A673 (cell line): ENCODE measurements at regions not wholly inside any gene's neighbourhood (a gene's known extent, or its start where the extent isn't known, plus 50 kb on each side); places are given as distances from the start of the nearest gene placed in this dataset.

Source experiments
- CTCF ChIP-seq: fragments of 300-800, 200-600 bp; sonication (generic); conservative IDR thresholded peaks from 2 replicates; pipeline ENCODE4 v1.5.1; 2017; ENCODE audit warnings: low read depth, mild to moderate bottlenecking, antibody characterized with exemption, low read length, moderate library complexity, mixed read lengths
- EZH2 ChIP-seq: fragments of 200-600 bp; sonication (generic); IDR thresholded peaks from 2 replicates; pipeline ENCODE4 v1.6.1; 2017; ENCODE audit warnings: borderline replicate concordance, low read depth, mild to moderate bottlenecking, mixed read lengths, antibody characterized with exemption, low read length; ENCODE audit not compliant: poor library complexity, severe bottlenecking

GRCh38 chr5:89044674-89045200, 161.8 kb upstream of the MEF2C start:
- TF ChIP-seq CTCF (no peak), EZH2 (no peak)
